Stimulated activated CD8-positive, alpha-beta memory T cell treated with anti-CD3 and anti-CD28 coated beads, Interleukin-4, amount 100 ng/mL, for 24 hours (primary cell): ENCODE measurements at regions not wholly inside any gene's neighbourhood (a gene's known extent, or its start where the extent isn't known, plus 50 kb on each side); places are given as distances from the start of the nearest gene placed in this dataset.
"Not testable (repeated sequence)": the region's sequence is repeated elsewhere in the genome, so short reads cannot be mapped to it uniquely, and the experiment has no call there.

Experiments
- DNase-seq: peaks from one replicate; pipeline ENCODE4 v3.0.0-alpha.2; 2020; ENCODE audit warnings: low read depth

DNA sequence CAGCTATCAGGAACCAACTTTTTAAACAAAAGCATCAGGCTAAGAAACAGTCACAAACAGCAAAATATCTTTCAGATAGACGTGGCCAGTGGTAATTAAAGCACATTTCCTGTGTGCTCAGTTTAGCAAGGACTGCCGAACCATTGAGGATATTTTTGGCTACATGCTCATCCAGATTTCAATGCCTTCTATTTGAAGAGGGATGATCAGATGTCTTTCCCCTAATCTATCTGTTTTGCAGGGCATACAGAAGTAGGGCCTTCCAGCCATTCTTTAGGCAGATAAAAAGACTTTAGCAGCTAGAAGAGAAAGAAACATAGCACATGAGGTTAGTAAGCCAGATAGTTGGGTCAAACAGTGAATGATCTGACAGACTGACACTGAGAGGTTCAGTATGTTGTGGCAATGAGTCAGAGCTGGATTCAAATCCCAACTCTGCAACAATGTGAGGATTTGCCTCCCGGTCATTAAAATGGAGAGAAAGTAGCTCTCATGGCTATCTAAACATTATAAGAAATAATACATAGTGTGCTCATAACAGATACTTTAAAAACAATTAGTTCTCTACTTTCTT, 100.0 kb upstream of the PRKG2 start:
- no peak for DNase-seq

DNA sequence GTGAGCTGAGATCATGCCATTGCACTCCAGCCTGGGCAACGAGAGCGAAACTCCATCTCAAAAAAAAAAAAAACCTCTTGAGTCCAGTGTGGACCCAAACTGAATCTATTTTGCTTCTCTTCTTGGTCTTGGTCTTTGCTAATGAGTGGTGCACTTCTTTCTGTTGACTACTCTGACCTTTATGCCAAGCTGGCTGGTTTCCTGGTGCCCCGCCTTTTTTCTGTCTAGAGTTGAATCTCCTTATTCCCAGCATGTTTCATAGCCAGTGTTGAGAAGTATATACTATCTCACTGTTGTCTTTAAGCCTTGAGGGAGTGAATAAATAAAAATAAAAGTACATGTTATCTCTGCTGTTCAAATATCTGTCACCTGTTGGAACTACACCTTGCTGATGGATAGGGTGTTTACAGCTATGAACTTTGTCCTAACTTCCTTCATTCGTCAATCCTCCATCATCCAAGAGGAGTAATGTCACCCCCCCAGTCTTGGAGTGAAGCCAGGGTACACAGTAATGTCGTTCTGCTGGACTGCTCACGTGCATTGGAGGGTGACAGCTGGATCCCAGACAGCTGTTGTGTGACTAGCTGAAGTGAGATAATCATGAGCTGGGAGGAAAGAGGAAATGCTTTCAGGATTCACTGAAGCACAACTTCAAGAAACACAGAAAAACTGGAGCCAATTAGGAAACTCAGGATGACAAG, 99.3 kb upstream of the PRKG2 start:
- DNase-seq, result no peak

DNA sequence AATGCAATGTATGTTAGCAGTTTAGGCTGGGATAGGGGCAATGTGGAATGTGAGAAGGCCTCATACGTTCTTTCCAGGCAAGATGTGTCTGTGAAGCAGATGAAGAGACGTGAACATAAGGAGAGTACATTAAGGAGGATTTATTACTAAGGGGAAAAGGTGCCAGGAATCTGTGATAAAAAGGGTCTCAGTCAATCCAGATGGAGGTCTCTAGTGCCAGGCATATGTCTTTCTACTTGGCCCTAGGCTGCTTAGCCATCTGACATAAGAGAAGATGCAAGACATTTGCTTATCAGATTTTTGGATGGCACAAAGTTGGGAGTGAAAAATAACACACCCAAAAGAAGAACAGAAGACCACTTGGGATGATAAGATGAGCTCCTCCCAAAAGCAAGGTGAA, 93.0 kb upstream of the PRKG2 start:
- DNase-seq, result no peak

DNA sequence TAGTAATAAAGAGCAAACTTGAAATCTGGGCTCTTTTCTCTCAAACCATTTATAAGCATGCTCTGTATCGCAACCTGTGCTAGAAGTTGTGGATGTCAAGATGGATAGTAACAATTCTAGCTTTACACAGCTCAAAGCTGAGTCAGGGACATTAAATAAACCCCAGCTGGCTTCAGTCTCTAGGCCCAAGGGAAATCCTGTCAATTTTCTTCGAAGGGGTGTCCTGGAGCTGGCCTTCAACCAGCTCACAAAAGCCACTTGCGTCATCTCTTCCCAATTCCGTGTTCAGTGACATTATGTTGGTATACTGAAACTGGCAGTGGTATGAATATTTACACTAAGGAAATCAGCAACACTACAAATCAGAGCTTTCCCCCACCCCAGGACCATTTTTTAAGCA, 89.8 kb upstream of the PRKG2 start:
- DNase-seq, result no peak

DNA sequence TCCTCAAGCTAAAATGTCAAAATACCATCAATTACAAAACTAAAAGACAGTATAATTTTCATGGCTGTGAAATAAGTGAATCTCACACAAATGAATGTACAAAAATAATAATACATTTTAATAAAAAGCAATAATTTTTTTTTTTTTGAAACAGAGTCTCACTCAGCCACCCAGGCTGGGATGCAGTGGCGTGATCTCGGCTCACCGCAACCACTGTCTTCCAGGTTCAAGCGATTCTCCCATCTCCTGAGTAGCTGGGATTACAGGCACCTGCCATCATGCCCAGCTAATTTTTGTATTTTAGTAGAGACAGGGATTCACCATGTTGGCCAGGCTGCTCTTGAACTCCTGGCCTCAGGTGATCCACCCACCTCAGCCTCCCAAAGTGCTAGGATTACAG, 85.3 kb upstream of the PRKG2 start:
- DNase-seq, result not testable (repeated sequence)

DNA sequence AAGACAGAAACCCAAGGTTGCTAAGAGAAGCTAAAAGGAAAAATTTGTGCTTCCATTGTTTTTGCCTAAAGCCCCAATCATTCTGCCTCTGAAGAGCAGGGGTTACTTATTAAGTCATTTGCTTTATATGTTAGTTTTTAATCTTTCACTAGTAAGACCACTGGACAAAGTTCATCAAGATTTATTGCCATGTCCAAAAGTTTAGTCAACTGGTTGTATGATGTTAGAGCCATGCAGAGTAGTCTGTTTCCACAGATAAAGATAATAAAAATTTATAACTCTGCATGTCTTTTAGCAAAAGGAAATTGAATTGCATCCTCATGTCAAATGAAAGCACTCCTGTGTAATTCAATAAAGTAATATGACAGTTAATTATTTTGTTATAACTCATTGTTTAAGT, 75.8 kb upstream of the PRKG2 start:
- no peak for DNase-seq

DNA sequence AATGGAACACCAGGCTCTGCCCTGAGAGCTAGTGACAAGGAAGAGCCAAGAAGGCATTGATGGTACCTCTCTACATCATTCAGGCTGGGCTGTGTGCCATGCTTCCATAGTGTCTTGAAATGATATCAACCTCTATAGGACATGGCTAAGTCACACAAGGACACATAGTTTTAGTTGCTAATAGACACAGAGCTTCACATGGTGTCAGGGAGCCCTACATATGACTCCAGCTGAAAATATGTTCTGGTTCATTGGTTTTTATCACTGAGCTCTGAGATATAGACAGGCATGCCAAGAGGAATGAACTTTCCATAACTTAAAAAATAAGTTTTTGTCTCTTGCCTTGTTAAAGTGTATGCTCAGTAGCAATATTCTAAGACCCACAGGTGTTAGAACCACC, 72.1 kb upstream of the PRKG2 start:
- no peak for DNase-seq

DNA sequence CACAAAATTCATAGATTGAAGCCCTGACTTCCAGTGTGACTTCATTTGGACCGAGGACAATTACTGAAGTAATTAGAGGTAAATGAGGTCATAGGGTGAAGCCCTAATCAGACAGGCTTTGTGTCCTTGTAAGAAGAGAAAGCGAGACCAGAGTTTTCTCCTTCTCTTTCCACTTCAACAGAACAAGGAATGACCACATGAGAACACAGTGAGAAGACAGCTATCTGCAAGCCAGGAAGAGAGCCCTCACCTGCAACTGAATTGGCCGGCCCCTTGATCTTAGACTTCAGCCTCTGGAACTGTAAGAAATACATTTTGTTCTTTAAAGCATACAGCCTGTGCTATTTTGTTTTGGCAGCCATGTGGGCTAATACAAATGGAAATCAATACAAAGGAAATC, 67.1 kb upstream of the PRKG2 start:
- no peak for DNase-seq

DNA sequence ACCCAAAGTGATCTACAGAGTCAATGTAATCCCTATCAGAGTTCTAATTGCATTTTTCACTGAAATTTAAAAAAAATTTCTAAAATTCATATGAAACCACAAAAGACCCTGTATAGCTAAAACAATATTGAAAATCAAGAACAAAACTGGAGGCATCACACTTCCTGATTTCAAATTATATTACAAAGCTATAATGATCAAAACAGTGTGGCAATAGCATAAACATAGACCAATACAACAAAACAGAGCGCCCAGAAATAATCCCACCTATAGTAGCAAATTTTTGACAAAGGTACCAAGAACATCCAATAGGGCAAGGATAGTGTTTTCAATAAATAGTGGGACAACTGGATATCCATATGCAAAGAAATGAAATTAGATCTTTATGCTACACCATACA, 59.4 kb upstream of the PRKG2 start:
- DNase-seq, result no peak

DNA sequence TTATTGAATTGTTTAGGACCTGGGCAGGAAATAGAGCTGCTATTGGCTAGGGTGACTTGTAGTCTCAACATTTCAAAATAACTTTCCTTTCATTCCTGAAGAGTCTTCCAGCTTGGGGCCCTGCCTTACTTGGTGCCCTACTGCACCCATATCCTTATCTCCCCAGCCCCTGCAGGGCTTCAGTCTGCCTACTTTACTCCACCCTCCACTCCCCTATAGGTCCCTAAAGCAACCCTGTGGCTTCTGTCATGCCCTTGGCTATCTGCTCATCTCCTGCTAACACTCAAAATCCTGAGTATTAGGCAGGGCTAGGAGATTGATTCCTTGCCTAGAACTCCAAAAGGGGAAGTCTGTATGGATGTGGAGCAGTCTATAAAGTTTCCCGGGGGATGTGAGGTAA, 57.6 kb upstream of the PRKG2 start:
- no peak for DNase-seq
